Loucy (cell line): ENCODE measurements at regions not wholly inside any gene's neighbourhood (a gene's known extent, or its start where the extent isn't known, plus 50 kb on each side); places are given as distances from the start of the nearest gene placed in this dataset.

ENCODE experiments used
- H2AFZ ChIP-seq: fragments of 200-600 bp; sonication (generic); 2 replicates; pipeline ENCODE4 v1.6.0; 2016; ENCODE audit warnings: antibody characterized with exemption, mild to moderate bottlenecking, low read length, moderate library complexity
- H3F3A ChIP-seq: fragments of 200-600 bp; 2 replicates; pipeline ENCODE4 v1.6.0; 2016; ENCODE audit warnings: antibody characterized with exemption, low read depth, mild to moderate bottlenecking
- H3K27me3 ChIP-seq: fragments of 200-600 bp; sonication (generic); 2 replicates; pipeline ENCODE4 v1.6.1; 2014; ENCODE audit warnings: low read length, mild to moderate bottlenecking; ENCODE audit not compliant: insufficient read depth, poor library complexity, severe bottlenecking
- H3K36me3 ChIP-seq: fragments of 200-600 bp; sonication (generic); 2 replicates; pipeline ENCODE4 v1.6.1; 2016; ENCODE audit warnings: low read length; ENCODE audit not compliant: insufficient read depth
- H3K4me1 ChIP-seq: fragments of 200-600 bp; sonication (generic); 2 replicates; pipeline ENCODE4 v1.5.1; 2014; ENCODE audit warnings: low read length, mild to moderate bottlenecking; ENCODE audit not compliant: insufficient read depth, poor library complexity, severe bottlenecking
- H3K4me2 ChIP-seq: fragments of 200-600 bp; sonication (generic); 2 replicates; pipeline ENCODE4 v1.6.0; 2014; ENCODE audit warnings: antibody characterized with exemption, low read length, low read depth, mild to moderate bottlenecking; ENCODE audit not compliant: poor library complexity, severe bottlenecking
- H3K4me3 ChIP-seq: fragments of 200-600 bp; sonication (generic); 2 replicates; pipeline ENCODE4 v1.5.1; 2014; ENCODE audit warnings: low read length, mild to moderate bottlenecking, mixed read lengths; ENCODE audit not compliant: poor library complexity, severe bottlenecking
- H3K79me2 ChIP-seq: fragments of 200-600 bp; sonication (generic); 2 replicates; pipeline ENCODE4 v1.6.1; 2014; ENCODE audit warnings: low read length; ENCODE audit not compliant: insufficient read depth
- H3K9ac ChIP-seq: fragments of 200-600 bp; sonication (generic); 2 replicates; pipeline ENCODE4 v1.6.0; 2014; ENCODE audit warnings: mild to moderate bottlenecking, low read depth, low read length, moderate library complexity; ENCODE audit not compliant: poor library complexity, severe bottlenecking
- H3K9me2 ChIP-seq: fragments of 200-600 bp; sonication (generic); replicated peaks from 2 replicates; pipeline ENCODE4 v1.6.1; 2016; ENCODE audit warnings: low read depth, low read length, mixed read lengths
- H3K9me3 ChIP-seq: fragments of 200-600 bp; sonication (generic); 2 replicates; pipeline ENCODE4 v1.6.1; 2014; ENCODE audit warnings: mild to moderate bottlenecking, antibody characterized with exemption, low read length, low read depth; ENCODE audit not compliant: insufficient read depth
- H4K20me1 ChIP-seq: fragments of 200-600 bp; sonication (generic); 2 replicates; pipeline ENCODE4 v1.6.0; 2014; ENCODE audit warnings: antibody characterized with exemption, low read length, mild to moderate bottlenecking; ENCODE audit not compliant: insufficient read depth, poor library complexity, severe bottlenecking
- EZH2phosphoT487 ChIP-seq: fragments of 200-600 bp; IDR thresholded peaks from 2 replicates; pipeline ENCODE4 v1.6.1; 2018; ENCODE audit warnings: antibody characterized with exemption, mild to moderate bottlenecking, moderate library complexity, borderline replicate concordance
- TF ChIP-seq, protein P1 (sequence below): fragments of 200-600 bp; sonication (generic); conservative IDR thresholded peaks from 2 replicates; pipeline ENCODE4 v1.5.1; 2014; ENCODE audit warnings: mild to moderate bottlenecking, antibody characterized with exemption, low read length

DNA sequence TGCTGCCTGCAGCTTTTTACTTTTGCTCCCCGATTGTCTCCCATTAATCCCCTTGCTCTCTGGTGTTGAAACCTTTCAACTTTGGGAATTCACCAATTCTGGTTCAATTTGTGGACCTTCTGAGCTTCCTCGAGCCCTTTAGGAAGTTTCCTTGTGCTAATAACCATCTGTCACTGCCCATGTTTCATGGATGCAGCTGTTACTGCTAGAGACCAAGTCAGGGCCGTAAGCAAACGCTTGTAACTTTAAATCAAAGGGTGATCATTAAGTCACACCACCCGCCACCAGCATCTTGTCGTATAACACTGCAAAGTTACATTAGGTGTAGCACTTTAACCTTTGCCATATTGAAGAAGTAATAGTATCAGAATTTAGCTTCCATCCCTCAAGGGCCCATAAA lies 268.3 kb upstream of the SASH1 start:
- H3K9me3 ChIP-seq = no peaks in the 10 kb centered on the region
- H3K9ac ChIP-seq = no peak overlapping the region
- H3K9me2 ChIP-seq = no peaks in the 10 kb centered on the region
- no peaks in the 10 kb centered on the region for H3F3A ChIP-seq
- no peak overlapping the region for H2AFZ ChIP-seq
- H3K4me1 ChIP-seq = no peaks in the 10 kb centered on the region
- TF ChIP-seq, protein P1, sequence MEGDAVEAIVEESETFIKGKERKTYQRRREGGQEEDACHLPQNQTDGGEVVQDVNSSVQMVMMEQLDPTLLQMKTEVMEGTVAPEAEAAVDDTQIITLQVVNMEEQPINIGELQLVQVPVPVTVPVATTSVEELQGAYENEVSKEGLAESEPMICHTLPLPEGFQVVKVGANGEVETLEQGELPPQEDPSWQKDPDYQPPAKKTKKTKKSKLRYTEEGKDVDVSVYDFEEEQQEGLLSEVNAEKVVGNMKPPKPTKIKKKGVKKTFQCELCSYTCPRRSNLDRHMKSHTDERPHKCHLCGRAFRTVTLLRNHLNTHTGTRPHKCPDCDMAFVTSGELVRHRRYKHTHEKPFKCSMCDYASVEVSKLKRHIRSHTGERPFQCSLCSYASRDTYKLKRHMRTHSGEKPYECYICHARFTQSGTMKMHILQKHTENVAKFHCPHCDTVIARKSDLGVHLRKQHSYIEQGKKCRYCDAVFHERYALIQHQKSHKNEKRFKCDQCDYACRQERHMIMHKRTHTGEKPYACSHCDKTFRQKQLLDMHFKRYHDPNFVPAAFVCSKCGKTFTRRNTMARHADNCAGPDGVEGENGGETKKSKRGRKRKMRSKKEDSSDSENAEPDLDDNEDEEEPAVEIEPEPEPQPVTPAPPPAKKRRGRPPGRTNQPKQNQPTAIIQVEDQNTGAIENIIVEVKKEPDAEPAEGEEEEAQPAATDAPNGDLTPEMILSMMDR = no peak
- no peak for TF ChIP-seq EZH2phosphoT487
- no peaks in the 10 kb centered on the region for H3K27me3 ChIP-seq
- H4K20me1 ChIP-seq = no peaks in the 10 kb centered on the region
- no peaks in the 10 kb centered on the region for H3K36me3 ChIP-seq
- no peak overlapping the region for H3K4me3 ChIP-seq
- no peaks in the 10 kb centered on the region for H3K79me2 ChIP-seq
- H3K4me2 ChIP-seq = no peak overlapping the region

GRCh38 chr6:148074738-148075137 lies 267.9 kb upstream of the SASH1 start:
- no peak overlapping the region for H2AFZ ChIP-seq
- H3K4me3 ChIP-seq = no peak overlapping the region
- no peaks in the 10 kb centered on the region for H3K36me3 ChIP-seq
- no peak overlapping the region for H3K9ac ChIP-seq
- no peaks in the 10 kb centered on the region for H3K9me2 ChIP-seq
- no peaks in the 10 kb centered on the region for H3K27me3 ChIP-seq
- no peaks in the 10 kb centered on the region for H3F3A ChIP-seq
- no peaks in the 10 kb centered on the region for H3K4me1 ChIP-seq
- H4K20me1 ChIP-seq = no peaks in the 10 kb centered on the region
- H3K79me2 ChIP-seq = no peaks in the 10 kb centered on the region
- TF ChIP-seq, protein P1 = no peak
- TF ChIP-seq EZH2phosphoT487 = no peak
- H3K4me2 ChIP-seq = no peak overlapping the region
- H3K9me3 ChIP-seq = no peaks in the 10 kb centered on the region

DNA sequence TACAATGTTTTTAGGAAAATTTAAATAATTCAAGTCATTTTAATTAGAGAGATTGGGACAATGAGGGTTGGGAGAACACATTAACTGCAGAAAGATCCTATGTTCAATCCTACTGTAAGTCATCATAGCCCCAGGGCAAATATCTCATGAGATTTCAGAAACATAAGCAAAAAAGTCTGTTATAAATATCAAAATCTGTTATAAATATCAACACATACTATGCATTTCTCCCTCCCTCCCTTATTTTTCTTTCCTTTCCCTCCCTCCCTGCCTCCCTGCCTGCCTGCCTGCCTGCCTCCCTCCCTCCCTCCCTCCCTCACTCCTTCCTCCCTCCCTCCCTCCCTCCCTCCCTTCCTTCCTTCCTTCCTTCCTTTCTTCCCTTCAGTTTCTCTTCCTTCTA lies 267.3 kb upstream of the SASH1 start:
- Histone ChIP-seq H2AFZ (no peak overlapping the region), H3K79me2 (no peaks in the 10 kb centered on the region), H3K4me2 (no peak overlapping the region), H3K27me3 (no peaks in the 10 kb centered on the region), H3K9ac (no peak overlapping the region), H3K9me3 (no peaks in the 10 kb centered on the region), H3K36me3 (no peaks in the 10 kb centered on the region), H3F3A (no peaks in the 10 kb centered on the region), H3K4me1 (no peaks in the 10 kb centered on the region), H4K20me1 (no peaks in the 10 kb centered on the region), H3K4me3 (no peak overlapping the region), H3K9me2 (no peaks in the 10 kb centered on the region)
- TF ChIP-seq, protein P1 = no peak
- no peak for TF ChIP-seq EZH2phosphoT487
